ENCODE measurements at regions not wholly inside any gene's neighbourhood (a gene's known extent, or its start where the extent isn't known, plus 50 kb on each side); places are given as distances from the start of the nearest gene placed in this dataset.

DNA sequence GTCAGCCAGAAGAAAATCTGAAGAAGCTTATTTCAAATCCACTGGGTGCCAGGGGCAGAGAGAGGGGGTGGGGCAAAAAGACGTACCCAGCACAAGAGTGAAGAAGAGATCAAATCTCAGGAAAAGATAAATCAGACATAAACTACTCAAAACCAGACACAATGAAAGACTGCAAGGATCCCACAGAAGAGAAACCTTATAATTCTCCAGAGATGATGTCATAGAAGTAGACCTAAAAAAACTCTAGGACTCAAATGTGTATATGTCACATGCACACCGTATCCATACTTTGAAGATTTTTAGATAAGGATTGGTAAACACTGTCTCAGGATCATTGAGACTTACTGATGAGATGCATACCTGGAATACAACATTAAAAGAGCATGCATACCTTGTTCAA is 98.5 kb upstream of the PIK3CG start:
- TF ChIP-seq, protein P1, sequence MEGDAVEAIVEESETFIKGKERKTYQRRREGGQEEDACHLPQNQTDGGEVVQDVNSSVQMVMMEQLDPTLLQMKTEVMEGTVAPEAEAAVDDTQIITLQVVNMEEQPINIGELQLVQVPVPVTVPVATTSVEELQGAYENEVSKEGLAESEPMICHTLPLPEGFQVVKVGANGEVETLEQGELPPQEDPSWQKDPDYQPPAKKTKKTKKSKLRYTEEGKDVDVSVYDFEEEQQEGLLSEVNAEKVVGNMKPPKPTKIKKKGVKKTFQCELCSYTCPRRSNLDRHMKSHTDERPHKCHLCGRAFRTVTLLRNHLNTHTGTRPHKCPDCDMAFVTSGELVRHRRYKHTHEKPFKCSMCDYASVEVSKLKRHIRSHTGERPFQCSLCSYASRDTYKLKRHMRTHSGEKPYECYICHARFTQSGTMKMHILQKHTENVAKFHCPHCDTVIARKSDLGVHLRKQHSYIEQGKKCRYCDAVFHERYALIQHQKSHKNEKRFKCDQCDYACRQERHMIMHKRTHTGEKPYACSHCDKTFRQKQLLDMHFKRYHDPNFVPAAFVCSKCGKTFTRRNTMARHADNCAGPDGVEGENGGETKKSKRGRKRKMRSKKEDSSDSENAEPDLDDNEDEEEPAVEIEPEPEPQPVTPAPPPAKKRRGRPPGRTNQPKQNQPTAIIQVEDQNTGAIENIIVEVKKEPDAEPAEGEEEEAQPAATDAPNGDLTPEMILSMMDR (IDR thresholded peaks at IDR 0.05): no peak
- TF ChIP-seq POLR2A (IDR thresholded peaks at IDR 0.05): no peak
